Left lung (tissue), 4 donors: ENCODE measurements at regions not wholly inside any gene's neighbourhood (a gene's known extent, or its start where the extent isn't known, plus 50 kb on each side); places are given as distances from the start of the nearest gene placed in this dataset.
A peak's percentile ranks its signal among the peaks of the same experiment; 100 is the strongest.
"Not testable (repeated sequence)": the region's sequence is repeated elsewhere in the genome, so short reads cannot be mapped to it uniquely, and the experiment has no call there.

Experiments used
- ATAC-seq: fragments of 200-7000 bp; cut with Tn5 transposase; one replicate; pipeline ENCODE4 v1.9.1; 2020; ENCODE audit warnings: moderate library complexity
- DNase-seq, 4 donors: peaks; one replicate each; pipeline ENCODE4 v3.0.0-alpha.2; 2013 to 2020
- H3K27ac ChIP-seq, 2 donors: fragments of 200-600 bp; sonication (generic) in 1 of 2; one replicate each; pipeline versions ENCODE4 v1.5.0 to v1.8.0; 2020 to 2021
- H3K27me3 ChIP-seq, 2 donors: fragments of 200-600 bp; sonication (generic) in 1 of 2; one replicate each; pipeline versions ENCODE4 v1.5.0 to v1.8.0; 2020 to 2021
- H3K36me3 ChIP-seq, 2 donors: fragments of 200-600 bp; sonication (generic) in 1 of 2; one replicate each; pipeline versions ENCODE4 v1.5.0 to v1.8.0; 2020 to 2021
- H3K4me1 ChIP-seq, 2 donors: fragments of 200-600 bp; one replicate each; pipeline ENCODE4 v1.8.0; 2021
- H3K4me3 ChIP-seq, 2 donors: fragments of 200-600 bp; sonication (generic) in 1 of 2; one replicate each; pipeline versions ENCODE4 v1.5.0 to v1.8.0; 2020 to 2021; ENCODE audit warnings: mild to moderate bottlenecking in 1 of 2
- H3K9me3 ChIP-seq, 2 donors: fragments of 200-600 bp; sonication (generic) in 1 of 2; one replicate each; pipeline versions ENCODE4 v1.5.0 to v1.8.0; 2020 to 2021
- intact Hi-C, 2 donors: fragments of 100-400 bp; cut with DNase I; formaldehyde crosslinking; loops; one replicate each; pipeline versions ENCODE4 v1.11.2 to v1.14.2; 2022
- TF ChIP-seq, protein P1 (sequence below), 2 donors: fragments of 200-600 bp; sonication (generic) in 1 of 2; IDR thresholded peaks; one replicate each; pipeline versions ENCODE4 v1.5.0 to v1.8.0; 2021; ENCODE audit warnings: antibody characterized with exemption in 2 of 2
- donor health status: DM: no; HTN: yes; CAD: no.
- donor health status: DM: no; HTN: no; CAD: no.

DNA sequence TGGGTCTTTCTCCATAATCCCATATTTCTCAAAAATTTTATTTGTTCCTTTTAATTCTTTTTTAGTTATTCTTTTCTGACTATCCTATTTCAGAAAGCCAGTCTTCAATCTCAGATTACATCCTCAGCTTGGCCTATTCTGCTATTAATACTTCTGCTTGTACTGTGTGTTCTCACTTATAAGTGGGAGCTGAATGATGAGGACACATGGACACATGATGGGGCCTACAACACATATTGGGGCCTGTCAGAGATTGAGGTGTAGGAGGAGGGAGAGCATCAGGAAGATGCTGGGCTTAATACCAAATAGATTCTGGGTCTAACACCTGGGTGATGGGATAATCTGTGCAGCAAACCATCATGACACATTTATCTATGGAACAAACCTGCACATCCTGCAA lies 82.3 kb downstream of the MAGEE1 start:
- H3K27ac ChIP-seq, result no peak overlapping the region
- H3K36me3 ChIP-seq, result no peaks in the 10 kb centered on the region
- no peak overlapping the region for H3K4me3 ChIP-seq
- intact Hi-C loops, result no loop called here
- DNase-seq (no peak), ATAC-seq (no peak)
- no peaks in the 10 kb centered on the region for H3K4me1 ChIP-seq
- TF ChIP-seq, protein P1, sequence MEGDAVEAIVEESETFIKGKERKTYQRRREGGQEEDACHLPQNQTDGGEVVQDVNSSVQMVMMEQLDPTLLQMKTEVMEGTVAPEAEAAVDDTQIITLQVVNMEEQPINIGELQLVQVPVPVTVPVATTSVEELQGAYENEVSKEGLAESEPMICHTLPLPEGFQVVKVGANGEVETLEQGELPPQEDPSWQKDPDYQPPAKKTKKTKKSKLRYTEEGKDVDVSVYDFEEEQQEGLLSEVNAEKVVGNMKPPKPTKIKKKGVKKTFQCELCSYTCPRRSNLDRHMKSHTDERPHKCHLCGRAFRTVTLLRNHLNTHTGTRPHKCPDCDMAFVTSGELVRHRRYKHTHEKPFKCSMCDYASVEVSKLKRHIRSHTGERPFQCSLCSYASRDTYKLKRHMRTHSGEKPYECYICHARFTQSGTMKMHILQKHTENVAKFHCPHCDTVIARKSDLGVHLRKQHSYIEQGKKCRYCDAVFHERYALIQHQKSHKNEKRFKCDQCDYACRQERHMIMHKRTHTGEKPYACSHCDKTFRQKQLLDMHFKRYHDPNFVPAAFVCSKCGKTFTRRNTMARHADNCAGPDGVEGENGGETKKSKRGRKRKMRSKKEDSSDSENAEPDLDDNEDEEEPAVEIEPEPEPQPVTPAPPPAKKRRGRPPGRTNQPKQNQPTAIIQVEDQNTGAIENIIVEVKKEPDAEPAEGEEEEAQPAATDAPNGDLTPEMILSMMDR (IDR thresholded peaks at IDR 0.05), result no peak
- no peaks in the 10 kb centered on the region for H3K9me3 ChIP-seq
- H3K27me3 ChIP-seq, result no peaks in the 10 kb centered on the region

DNA sequence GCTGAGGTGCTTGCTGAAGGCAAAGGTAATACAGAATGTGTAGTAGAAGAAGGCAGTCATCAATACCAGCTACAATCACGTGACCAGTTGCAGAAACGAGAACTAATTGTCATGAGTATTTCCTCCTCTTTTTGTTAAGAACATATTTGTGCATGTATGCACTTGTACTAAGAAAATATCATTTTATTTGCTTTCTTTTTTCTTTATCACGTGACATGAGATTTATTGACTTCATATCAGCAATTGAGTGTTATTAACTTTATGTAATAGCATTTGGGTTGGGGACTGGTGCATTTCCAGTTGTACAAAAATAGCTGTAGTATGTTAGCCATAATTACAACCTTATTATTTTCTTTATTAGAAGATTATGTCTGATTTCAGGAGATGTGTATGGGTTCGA lies 90.0 kb downstream of the MAGEE1 start:
- ATAC-seq, result no peak
- no peaks in the 10 kb centered on the region for H3K27me3 ChIP-seq
- intact Hi-C loops, result no loop called here
- TF ChIP-seq, protein P1 (IDR thresholded peaks at IDR 0.05), result no peak
- DNase-seq, result no peak
- H3K27ac ChIP-seq, result no peak overlapping the region
- no peaks in the 10 kb centered on the region for H3K36me3 ChIP-seq
- no peak overlapping the region for H3K4me3 ChIP-seq
- H3K4me1 ChIP-seq, result no peaks in the 10 kb centered on the region
- H3K9me3 ChIP-seq, result no peaks in the 10 kb centered on the region

DNA sequence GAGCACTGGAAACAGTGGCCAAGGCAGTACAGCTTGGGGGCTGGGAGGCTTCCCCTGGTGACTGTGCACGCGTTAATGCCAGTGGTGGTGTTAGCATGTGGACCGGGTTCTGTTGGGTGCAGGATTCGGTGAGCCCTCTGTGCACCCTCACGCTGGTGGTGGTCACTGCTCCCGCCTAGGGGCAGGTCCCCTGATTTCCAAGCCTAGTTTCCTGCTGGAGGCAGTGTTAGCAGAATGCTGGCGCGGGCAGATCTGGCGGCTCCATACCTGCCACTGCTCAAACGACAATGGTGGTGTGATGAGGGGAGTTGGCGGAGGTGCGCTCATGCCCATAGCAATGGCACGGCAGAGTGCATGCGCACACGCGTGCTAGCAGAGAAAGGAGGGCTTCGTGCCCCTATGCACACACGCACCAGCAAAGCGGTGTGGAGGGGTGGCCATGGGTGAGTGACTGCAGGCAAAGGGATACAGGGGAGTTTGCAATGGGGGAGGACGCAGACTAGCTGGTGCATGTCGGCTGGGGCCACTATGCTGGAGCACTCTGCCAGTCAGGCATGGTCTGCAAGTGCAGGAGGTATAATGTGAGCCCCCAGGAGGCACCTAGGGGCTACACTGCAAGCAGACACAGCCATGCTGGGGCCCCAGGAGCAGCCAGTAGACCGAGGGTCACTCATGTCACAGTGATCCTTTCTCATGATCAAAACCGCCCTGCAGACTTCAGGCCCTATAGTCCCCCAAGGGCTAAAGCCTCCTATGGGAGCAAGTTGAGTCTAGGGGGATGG lies 93.0 kb downstream of the MAGEE1 start:
- no peaks in the 10 kb centered on the region for H3K27me3 ChIP-seq
- ATAC-seq (no peak), DNase-seq (peak in 1 of 4 donors; percentile 23)
- intact Hi-C loops, result no loop called here
- TF ChIP-seq, protein P1 (IDR thresholded peaks at IDR 0.05), result no peak
- H3K27ac ChIP-seq, result no peak overlapping the region
- no peaks in the 10 kb centered on the region for H3K4me1 ChIP-seq
- H3K9me3 ChIP-seq, result no peaks in the 10 kb centered on the region
- no peaks in the 10 kb centered on the region for H3K36me3 ChIP-seq
- no peak overlapping the region for H3K4me3 ChIP-seq

DNA sequence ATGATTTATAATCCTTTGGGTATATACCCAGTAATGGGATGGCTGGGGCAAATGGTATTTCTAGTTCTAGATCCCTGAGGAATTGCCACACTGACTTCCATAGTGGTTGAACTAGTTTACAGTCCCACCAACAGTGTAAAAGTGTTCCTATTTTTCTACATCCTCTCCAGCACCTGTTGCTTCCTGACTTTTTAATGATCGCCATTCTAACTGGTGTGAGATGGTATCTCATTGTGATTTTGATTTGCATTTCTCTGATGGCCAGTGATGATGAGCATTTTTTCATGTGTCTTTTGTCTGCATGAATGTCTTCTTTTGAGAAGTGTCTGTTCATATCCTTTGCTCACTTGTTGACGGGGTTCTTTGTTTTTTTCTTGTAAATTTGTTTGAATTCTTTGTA lies 108.2 kb downstream of the MAGEE1 start:
- H3K36me3 ChIP-seq, H3K4me3 ChIP-seq, H3K4me1 ChIP-seq, H3K27me3 ChIP-seq, H3K27ac ChIP-seq, H3K9me3 ChIP-seq, DNase-seq, intact Hi-C loops, ATAC-seq: not testable (repeated sequence)

DNA sequence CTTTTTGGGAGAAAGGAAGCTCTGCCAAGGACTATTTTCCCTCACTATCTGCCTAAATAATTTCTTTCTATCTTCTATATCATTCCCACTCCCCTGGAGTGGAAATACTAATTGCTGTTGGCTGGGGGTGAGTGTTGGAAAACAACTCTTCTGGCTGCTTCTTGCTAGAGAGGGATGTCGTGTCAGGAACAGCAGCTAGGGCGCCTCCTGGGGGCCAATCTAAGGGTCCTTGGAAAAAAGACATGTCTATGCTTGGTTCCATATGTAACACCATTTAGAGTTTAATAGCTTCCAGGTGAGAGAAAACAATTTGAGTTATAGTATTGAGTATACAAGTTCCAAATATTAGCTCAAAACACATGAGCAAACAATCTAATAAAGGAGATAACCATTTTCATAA lies 111.3 kb downstream of the MAGEE1 start:
- TF ChIP-seq, protein P1 (IDR thresholded peaks at IDR 0.05), result no peak
- Histone ChIP-seq H3K27ac (no peak overlapping the region), H3K9me3 (no peaks in the 10 kb centered on the region), H3K4me3 (no peak overlapping the region), H3K4me1 (no peaks in the 10 kb centered on the region), H3K27me3 (no peaks in the 10 kb centered on the region), H3K36me3 (no peaks in the 10 kb centered on the region)
- intact Hi-C loops, result no loop called here
- DNase-seq (no peak), ATAC-seq (no peak)

DNA sequence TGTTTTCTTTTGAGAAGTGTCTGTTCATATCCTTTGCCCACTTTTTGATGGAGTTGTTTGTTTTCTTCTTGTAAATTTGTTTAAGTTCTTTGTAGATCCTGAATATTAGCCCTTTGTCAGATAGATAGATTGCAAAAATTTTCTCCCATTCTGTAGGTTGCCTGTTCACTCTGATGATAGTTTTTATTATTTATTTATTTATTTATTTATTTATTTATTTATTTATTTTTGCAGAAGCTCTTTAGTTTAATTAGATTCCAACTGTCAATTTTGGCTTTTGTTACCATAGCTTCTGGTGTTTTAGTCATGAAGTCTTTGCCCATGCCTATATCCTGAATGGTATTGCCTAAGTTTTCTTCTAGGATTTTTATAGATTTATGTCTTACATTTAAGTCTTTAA lies 115.9 kb downstream of the MAGEE1 start:
- intact Hi-C loops, H3K36me3 ChIP-seq, H3K4me3 ChIP-seq, H3K27me3 ChIP-seq, DNase-seq, H3K9me3 ChIP-seq, H3K4me1 ChIP-seq, H3K27ac ChIP-seq, ATAC-seq: not testable (repeated sequence)
